Lower leg skin (tissue), 3 donors: ENCODE measurements at regions not wholly inside any gene's neighbourhood (a gene's known extent, or its start where the extent isn't known, plus 50 kb on each side); places are given as distances from the start of the nearest gene placed in this dataset.
"Not testable (repeated sequence)": the region's sequence is repeated elsewhere in the genome, so short reads cannot be mapped to it uniquely, and the experiment has no call there.

Experiments used
- CTCF ChIP-seq, 3 donors: fragments of 450-650 bp; IDR thresholded peaks; one replicate each; pipeline ENCODE4 v1.5.1; 2016; ENCODE audit warnings: antibody characterized with exemption in 3 of 3, mild to moderate bottlenecking in 3 of 3, moderate library complexity in 2 of 3
- POLR2A ChIP-seq, 2 donors: fragments of 450-650 bp; IDR thresholded peaks; one replicate each; pipeline ENCODE4 v1.6.1; 2016 to 2017; ENCODE audit warnings: antibody characterized with exemption in 2 of 2, mild to moderate bottlenecking in 1 of 2, moderate library complexity in 1 of 2

GRCh38 chr2:132286289-132286911 is 124.6 kb upstream of the ANKRD30BL start:
- not testable (repeated sequence) for TF ChIP-seq POLR2A, CTCF (IDR thresholded peaks at IDR 0.05)
